HL-60 (cell line): ENCODE measurements at regions not wholly inside any gene's neighbourhood (a gene's known extent, or its start where the extent isn't known, plus 50 kb on each side); places are given as distances from the start of the nearest gene placed in this dataset.

Experiments used
- DNase-seq, 2 experiments: peaks; one replicate each; pipeline ENCODE4 v3.0.0-alpha.2; 2010 to 2020; ENCODE audit warnings: low read depth in 1 of 2, low spot score in 1 of 2
- H3K27ac ChIP-seq: fragments of 250-450 bp; sonication (Bioruptor Pico); replicated peaks from 2 replicates; pipeline ENCODE4 v1.5.1; 2020; ENCODE audit warnings: mild to moderate bottlenecking, moderate library complexity
- H3K27me3 ChIP-seq: fragments of 250-450 bp; sonication (Bioruptor Pico); 2 replicates; pipeline ENCODE4 v1.5.1; 2021; ENCODE audit warnings: mild to moderate bottlenecking, moderate library complexity; ENCODE audit not compliant: insufficient read depth, poor library complexity, severe bottlenecking
- H3K4me3 ChIP-seq: replicated peaks from 2 replicates; pipeline ENCODE4 v1.5.1; 2011; ENCODE audit warnings: mild to moderate bottlenecking, control low read depth, low read length; ENCODE audit not compliant: insufficient read depth
- GABPA ChIP-seq: IDR thresholded peaks from 2 replicates; pipeline ENCODE4 v1.6.1; 2012; ENCODE audit warnings: low read depth
- POLR2AphosphoS5 ChIP-seq: IDR thresholded peaks from 2 replicates; pipeline ENCODE4 v1.6.1; 2012; ENCODE audit warnings: low read depth
- REST ChIP-seq: IDR thresholded peaks from 2 replicates; pipeline ENCODE4 v1.6.1; 2012; ENCODE audit warnings: low read depth; ENCODE audit not compliant: insufficient replicate concordance
- SPI1 ChIP-seq: IDR thresholded peaks from 2 replicates; pipeline ENCODE4 v1.6.1; 2012; ENCODE audit warnings: low read depth, mild to moderate bottlenecking, borderline replicate concordance
- TF ChIP-seq, protein P1 (sequence below): IDR thresholded peaks from one replicate; pipeline ENCODE4 v1.5.1; 2011; ENCODE audit warnings: low read length, control low read depth, inconsistent platforms; ENCODE audit not compliant: insufficient read depth

- no peak for TF ChIP-seq GABPA
- no peak for TF ChIP-seq POLR2AphosphoS5
- no peak for TF ChIP-seq SPI1
- TF ChIP-seq, protein P1, sequence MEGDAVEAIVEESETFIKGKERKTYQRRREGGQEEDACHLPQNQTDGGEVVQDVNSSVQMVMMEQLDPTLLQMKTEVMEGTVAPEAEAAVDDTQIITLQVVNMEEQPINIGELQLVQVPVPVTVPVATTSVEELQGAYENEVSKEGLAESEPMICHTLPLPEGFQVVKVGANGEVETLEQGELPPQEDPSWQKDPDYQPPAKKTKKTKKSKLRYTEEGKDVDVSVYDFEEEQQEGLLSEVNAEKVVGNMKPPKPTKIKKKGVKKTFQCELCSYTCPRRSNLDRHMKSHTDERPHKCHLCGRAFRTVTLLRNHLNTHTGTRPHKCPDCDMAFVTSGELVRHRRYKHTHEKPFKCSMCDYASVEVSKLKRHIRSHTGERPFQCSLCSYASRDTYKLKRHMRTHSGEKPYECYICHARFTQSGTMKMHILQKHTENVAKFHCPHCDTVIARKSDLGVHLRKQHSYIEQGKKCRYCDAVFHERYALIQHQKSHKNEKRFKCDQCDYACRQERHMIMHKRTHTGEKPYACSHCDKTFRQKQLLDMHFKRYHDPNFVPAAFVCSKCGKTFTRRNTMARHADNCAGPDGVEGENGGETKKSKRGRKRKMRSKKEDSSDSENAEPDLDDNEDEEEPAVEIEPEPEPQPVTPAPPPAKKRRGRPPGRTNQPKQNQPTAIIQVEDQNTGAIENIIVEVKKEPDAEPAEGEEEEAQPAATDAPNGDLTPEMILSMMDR, result no peak
- TF ChIP-seq REST, result no peak
- Histone ChIP-seq H3K4me3 (no peak overlapping the region), H3K27ac (no peak overlapping the region), H3K27me3 (no peaks in the 10 kb centered on the region)
- no peak for DNase-seq
These were observed 375.8 kb downstream of the QKI start for GRCh38 chr6:163790266-163790840.

GRCh38 chr6:163789199-163789810, 374.8 kb downstream of the QKI start:
- TF ChIP-seq SPI1 (no peak), POLR2AphosphoS5 (no peak), REST (no peak), GABPA (no peak)
- TF ChIP-seq, protein P1, result no peak
- no peak for DNase-seq
- Histone ChIP-seq H3K27me3 (no peaks in the 10 kb centered on the region), H3K27ac (no peak overlapping the region), H3K4me3 (no peak overlapping the region)

DNA sequence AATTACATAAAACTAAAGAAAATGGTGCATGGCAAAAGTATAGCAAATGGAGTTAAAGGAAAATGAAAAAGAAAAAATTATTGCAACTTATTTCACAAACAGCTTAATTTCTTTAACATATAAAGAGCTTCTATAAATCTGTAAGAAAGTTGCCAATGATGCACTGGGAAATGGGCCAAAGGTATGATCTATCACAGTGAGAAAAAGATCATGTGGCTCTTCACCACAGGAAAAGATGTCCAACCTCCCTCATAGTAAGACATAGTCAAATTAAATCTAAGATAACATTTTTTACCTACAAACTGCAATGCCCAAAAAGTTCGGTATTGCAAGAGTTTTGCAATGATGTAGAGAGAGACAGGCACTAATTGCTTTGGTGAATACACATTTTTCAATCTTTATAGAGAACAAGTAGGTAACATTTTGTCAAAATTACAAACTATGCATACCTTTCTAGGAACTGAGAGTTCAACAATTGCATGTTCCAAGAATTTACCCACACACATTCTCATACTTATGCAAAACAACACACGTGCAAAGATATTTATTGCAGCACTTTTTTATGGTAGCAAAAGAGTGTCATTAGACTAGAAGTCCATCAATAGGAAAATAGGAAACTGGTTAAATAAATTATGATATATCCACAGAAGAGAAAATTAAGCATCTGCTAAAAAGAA, 372.6 kb downstream of the QKI start:
- TF ChIP-seq, protein P1, result no peak
- TF ChIP-seq GABPA (no peak), POLR2AphosphoS5 (no peak), REST (no peak), SPI1 (no peak)
- Histone ChIP-seq H3K4me3 (no peak overlapping the region), H3K27me3 (no peaks in the 10 kb centered on the region), H3K27ac (no peak overlapping the region)
- no peak for DNase-seq
